HG03280 (cell line): ENCODE measurements at regions not wholly inside any gene's neighbourhood (a gene's known extent, or its start where the extent isn't known, plus 50 kb on each side); places are given as distances from the start of the nearest gene placed in this dataset.
"Not testable (repeated sequence)": the region's sequence is repeated elsewhere in the genome, so short reads cannot be mapped to it uniquely, and the experiment has no call there.

ENCODE experiments used
- ATAC-seq: cut with Tn5 transposase; IDR thresholded peaks from one replicate; pipeline ENCODE4 v1.9.1; 2021; ENCODE audit warnings: mild to moderate bottlenecking, moderate library complexity; ENCODE audit not compliant: unreplicated experiment

DNA sequence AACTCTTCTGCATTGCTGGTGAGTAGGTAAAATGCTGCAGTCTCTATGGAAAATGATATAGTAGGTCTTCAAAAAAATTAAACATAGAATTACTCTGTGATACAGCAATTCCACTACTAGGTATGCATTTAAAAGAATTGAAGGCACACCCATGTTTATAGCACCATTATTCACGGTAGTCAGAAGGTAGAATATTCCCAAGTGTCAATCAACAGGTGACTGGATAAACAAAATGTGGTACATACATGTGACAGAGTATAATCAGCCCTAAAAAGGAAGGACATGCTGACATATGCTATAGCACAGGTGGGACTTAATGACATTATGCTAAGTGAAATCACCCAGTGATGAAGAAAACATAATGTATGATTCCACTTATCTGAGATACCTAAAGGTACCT lies 123.3 kb downstream of the CCER1 start:
- no peak for ATAC-seq

DNA sequence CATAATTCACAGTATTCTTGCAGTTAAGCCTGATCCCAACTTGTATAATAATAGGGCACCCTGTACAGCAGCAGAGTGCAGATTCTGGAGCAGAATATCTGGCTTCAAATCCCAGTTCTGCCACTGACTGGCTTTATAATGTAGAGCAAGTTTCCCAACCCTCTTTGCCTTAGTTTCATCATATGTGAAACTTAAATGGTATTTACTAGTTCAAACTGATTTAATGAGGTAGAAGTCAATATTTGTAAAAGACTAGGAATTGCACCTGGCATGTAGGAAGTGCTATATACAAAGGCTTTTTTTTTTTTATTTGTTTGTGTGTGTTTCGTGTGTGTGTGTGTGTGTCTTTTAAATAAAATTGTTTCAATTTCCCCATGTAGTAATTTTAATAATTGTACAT lies 125.9 kb downstream of the CCER1 start:
- no peak for ATAC-seq

DNA sequence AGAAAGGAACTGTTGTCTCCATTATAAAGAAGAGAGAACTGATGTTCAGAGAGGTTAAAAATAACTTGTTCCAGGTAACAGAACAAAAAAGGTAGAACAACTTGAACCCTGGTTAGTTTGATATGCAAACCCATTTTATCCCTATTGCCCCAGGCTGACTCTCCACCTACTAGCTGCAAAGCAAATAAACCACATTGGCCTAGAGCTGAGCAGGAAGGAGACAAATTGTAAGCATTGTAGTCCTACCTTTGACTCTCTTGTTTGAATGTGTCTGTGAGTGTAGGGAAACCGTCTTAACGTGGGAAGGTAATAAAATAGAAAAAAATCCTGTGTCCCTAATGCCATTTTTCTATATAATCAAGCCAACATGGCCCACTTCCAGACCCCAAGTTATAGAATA lies 126.4 kb downstream of the CCER1 start:
- ATAC-seq = no peak

- ATAC-seq = no peak
These were observed 127.4 kb downstream of the CCER1 start for GRCh38 chr12:90827567-90827966.

DNA sequence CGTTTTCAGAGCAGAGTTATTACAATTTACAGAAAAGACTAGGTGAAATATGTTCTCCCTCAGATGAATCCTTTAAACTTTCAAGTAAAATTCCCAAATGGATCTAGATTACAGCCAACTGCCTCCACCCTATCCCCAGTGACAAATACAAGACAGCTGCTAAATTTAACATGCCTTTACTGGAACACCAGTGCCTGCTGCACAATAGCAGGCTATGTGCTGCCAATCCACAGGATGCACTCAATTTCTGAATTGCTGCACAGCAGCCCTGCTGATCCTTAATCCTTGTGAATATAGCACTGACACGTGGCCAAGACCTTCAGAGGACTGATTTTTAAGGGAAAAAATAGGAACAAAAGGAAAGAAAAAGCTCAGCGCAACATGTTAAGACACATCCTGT lies 128.9 kb downstream of the CCER1 start:
- ATAC-seq = no peak

GRCh38 chr12:90823859-90824258 lies 131.1 kb downstream of the CCER1 start:
- ATAC-seq = no peak

DNA sequence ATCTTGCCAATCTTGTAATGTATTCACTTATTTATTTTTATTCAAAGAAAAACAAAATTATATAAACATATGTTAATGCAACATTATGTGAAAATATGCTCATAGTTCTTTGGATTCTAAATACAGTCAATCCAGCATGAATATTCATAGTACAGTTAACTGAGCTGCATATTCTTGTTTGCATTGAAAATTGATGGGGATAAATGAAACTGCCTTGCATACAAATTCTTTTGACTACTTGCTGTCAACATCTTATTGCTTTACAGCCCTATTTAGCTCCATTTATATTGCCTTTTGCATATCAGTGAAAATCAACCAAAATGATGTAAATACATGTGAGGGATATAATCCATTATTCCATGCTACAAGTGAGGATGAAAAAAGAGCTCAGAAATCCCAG lies 135.3 kb downstream of the CCER1 start:
- ATAC-seq = no peak

DNA sequence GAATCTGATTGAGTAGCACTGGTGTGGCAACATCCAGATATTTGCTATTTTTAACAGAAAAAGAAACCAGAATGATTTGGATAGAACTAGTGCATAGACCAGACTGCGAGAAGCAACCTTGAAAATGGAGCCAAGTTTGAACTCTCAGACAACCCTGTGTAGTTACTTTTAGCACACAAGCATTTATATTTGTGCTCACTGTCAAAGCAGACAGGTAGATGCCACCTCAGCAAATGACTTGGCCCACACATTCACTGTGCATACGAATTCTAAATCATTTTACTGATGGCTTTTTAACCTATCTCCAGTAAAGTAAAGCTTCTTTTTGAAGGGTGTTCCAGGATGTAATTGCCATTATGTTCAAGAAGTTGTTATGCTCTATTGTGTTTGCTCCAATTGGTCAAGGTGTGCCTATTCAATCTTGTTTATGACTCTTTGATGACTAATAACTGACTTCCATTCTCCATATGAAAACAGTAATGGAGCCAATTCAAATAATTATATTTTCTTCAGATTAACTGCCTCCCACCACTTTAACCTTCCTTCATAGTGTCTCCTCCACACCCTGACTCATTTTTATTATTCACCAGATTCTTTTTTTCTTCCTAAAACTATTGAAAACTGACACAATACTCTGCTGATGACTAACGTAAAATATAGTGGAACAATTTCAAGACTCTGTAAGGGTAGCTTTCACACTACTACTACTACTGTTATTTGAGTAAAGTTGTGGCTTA lies 138.5 kb downstream of the CCER1 start:
- ATAC-seq = no peak

GRCh38 chr12:90809940-90810339 lies 145.0 kb downstream of the CCER1 start:
- ATAC-seq = no peak

GRCh38 chr12:90808568-90808967 lies 146.4 kb downstream of the CCER1 start:
- ATAC-seq = no peak

GRCh38 chr12:90802727-90803126 lies 152.2 kb downstream of the CCER1 start:
- ATAC-seq = no peak

- no peak for ATAC-seq
These were observed 153.2 kb downstream of the CCER1 start for GRCh38 chr12:90801776-90802175.

DNA sequence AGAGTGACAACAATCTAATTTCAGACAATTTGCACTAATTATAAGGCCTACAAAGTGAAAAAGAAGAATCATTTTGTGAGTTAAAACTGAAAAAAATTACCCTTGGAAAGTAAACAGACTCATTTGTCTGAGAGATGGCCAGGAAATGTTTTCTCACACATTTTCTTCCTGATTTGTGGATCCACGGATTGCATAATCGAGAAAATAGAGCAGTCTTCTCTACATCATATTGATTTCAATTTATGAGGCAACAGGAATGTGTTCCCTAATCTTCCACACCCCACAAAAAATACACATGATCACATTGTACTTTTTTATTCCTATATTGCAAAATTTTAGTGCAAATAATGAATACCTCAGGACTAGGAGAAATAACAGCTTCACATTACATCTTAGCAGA lies 160.8 kb downstream of the CCER1 start:
- ATAC-seq = no peak

- ATAC-seq = not testable (repeated sequence)
These were observed 162.3 kb downstream of the CCER1 start for GRCh38 chr12:90792718-90793117.

DNA sequence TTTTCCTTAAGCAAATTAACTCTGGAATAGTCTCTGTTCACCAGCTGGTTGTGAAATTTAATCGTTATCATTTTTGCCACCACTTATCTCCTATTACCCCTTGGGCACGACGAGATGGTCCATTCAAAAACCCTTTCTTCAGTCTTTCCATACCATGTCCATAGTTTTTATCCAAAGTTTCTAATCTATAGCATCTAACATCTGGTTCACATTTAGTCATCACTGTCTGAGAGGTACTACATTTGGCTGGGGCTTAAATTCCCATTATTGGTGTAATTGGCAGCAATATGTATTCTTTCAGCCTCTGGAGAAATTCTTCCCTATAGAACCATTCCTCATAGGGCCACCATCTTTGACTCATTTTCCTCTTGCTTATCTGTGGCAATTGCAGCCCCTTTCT lies 163.5 kb downstream of the CCER1 start:
- no peak for ATAC-seq

DNA sequence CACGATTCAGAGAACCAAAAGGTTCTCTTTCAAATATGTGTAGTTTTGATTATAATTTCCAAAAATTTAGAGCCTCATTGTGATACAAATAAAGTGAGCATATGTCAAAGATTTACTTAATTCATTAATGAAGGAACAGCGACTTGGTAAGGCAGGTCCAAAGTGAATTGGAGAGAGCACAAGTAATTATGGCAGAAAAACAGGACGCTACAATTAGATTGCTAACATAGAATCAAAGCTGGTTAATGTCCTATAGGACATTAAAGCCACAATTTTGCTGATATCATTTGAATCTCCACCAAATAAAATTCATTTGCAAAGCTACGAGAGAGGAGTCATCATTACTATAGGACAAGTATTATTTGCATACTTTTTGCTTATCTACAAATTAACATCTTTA lies 164.2 kb downstream of the CCER1 start:
- ATAC-seq = no peak

DNA sequence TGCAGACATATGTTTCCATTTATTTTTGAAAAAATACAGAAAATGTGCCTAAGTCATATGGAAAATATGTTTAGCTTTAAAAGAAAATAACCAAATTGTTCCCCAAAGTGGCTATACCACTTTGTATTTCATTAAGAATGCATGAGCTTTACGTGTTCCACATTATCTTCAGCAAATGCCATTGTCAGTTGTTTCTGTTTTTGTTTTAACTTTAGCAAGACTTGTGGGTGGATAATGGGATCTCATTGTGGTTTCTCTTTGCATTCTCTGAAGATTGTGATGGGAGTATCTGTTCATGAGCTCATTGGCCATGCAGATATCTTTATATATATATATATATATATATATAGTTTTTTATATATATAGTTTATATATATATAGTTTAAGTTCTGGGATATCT lies 181.5 kb downstream of the CCER1 start:
- no peak for ATAC-seq

DNA sequence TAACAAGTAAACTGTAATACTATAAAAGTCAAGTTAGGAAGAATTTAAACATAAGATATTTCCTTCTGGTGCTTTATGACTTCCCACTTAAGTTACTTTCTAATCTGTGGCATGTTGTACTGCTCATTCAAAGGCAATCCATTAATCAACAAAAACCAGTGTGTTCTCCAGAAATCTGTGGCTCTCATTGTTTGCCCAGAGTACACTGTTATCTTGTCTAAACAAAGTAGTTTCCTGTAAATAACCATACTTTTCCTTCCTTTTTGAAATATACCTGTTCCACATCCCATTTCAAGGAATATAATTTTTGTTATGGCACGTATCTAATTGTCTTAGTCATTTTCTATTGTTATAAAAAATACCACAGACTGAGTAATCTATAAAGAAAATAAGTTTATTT lies 184.1 kb downstream of the CCER1 start:
- no peak for ATAC-seq

DNA sequence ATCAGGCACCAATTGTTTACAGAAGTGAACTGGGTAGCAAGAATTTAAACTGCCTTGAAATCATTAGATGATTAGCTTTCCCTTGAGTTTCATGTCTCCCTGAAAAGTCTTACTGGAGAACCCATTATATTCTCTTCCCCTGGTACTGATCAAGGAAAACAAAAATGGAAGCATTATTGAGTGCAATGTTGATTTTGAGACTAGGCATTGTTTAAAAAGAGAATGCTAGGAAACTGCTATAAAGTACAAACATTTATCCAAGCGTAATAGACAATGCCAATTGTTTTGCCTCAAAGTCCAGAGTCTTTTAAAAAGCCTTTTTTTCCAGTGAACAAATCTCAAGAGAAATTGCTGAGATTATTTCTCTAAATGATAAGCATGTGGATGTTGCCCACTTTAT lies 197.0 kb downstream of the CCER1 start:
- no peak for ATAC-seq

DNA sequence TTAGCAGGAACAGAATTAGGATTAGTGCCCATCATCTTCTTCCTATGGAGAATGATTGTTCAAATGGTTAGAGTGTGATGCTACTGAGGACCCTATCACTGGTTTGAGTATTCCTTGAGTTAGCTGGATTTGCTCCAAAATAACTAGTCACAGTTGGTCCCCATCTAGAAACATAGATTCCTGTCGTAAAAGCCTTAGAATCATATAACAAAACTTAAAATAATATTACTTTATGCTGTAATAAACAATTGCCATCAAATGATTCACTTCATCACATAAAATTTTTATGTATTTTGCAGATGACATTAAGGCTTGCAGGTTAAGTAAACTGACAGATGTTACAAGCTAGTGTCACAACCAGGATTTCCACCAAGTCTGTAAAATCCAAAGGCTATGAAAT lies 209.8 kb downstream of the CCER1 start:
- no peak for ATAC-seq

- no peak for ATAC-seq
These were observed 213.4 kb downstream of the CCER1 start for GRCh38 chr12:90741611-90742010.

DNA sequence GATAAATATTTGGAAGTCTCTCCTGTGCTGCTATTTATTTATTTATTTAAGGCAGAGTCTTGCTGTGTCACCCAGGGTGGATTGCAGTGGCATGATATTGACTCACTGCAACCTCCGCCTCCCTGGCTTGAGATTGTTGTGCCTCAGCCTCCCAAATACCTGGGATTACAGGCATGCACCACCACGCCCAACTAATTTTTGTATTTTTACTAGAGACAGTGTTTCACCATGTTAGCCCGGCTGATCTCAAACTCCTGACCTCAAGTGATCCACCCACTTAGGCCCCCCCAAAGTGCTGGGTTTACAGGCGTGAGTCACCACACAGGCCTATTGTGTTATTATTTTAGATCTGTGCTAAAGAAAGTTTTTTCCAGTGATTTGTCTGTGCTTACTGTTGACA lies 225.2 kb downstream of the CCER1 start:
- ATAC-seq = no peak

DNA sequence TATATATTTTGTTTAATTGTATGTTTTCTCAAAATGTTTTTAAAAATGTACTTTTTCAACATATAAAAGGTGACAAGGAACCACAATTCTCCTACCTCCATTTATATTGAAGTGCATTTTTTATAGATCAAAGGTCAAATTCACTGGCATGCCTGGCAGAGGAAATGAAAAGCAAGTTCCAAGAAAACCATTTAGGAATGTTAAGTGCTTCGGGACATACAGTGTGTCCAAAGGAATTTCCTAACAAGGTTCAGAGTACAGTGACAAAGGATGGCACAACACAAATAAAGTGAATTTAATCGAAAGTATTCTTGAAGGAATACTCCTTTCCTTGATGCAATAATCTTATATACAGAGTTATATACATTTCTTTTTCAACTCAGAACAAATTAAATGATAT lies 242.3 kb downstream of the CCER1 start:
- ATAC-seq = no peak
